HG03066 (cell line): ENCODE measurements at regions not wholly inside any gene's neighbourhood (a gene's known extent, or its start where the extent isn't known, plus 50 kb on each side); places are given as distances from the start of the nearest gene placed in this dataset.
"Not testable (repeated sequence)": the region's sequence is repeated elsewhere in the genome, so short reads cannot be mapped to it uniquely, and the experiment has no call there.

Experiments used
- ATAC-seq: cut with Tn5 transposase; IDR thresholded peaks from one replicate; pipeline ENCODE4 v1.9.1; 2021; ENCODE audit warnings: low read depth; ENCODE audit not compliant: unreplicated experiment

DNA sequence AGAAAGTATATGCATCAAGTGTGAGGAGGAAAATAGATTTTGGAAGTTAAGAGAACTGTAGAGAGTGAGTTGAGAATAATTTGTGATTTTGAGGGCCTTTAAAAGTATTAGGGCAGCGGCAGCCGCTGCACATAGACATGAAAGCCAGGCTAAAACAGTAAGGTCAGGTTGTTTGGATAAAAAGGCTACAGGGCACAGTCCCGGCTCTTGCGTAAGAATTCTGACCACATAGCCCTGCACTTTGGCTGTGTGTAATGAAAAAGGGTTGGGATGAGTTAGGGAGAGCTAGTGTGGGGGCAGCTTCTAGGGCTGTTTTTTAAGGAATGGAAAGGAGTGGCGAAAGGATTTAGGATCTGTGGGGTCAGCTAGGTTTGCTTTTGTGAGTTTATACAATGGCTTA, 130.8 kb downstream of the CCDC71L start:
- not testable (repeated sequence) for ATAC-seq

DNA sequence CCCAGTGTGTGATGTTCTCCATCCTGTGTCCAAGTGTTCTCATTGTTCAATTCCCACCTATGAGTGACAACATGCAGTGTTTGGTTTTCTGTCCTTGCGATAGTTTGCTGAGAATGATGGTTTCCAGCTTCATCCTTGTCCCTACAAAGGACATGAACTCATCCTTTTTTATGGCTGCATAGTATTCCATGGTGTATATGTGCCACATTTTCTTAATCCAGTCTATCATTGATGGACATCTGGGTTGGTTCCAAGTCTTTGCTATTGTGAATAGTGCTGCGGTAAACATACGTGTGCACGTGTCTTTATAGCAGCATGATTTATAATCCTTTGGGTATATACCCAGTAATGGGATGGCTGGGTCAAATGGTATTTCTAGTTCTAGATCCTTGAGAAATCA, 134.3 kb downstream of the CCDC71L start:
- ATAC-seq: not testable (repeated sequence)

DNA sequence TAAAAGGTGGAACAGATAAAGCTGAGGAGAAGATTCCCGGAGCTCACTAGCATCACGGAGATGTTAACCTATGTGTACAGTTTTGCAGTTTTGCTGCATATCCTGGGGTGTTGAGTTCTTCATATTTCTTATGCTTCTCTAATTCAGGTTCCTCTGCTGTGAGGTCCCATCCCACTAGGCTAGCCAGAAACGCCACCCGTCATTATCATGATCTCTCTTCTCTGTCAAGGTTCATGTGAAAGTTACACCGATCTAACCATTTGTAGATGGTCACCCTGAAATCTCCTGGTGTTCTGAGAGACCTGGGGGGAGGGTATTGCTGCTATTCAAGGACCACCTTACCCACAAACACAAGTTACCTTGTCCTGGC, 136.3 kb downstream of the CCDC71L start:
- no peak for ATAC-seq

DNA sequence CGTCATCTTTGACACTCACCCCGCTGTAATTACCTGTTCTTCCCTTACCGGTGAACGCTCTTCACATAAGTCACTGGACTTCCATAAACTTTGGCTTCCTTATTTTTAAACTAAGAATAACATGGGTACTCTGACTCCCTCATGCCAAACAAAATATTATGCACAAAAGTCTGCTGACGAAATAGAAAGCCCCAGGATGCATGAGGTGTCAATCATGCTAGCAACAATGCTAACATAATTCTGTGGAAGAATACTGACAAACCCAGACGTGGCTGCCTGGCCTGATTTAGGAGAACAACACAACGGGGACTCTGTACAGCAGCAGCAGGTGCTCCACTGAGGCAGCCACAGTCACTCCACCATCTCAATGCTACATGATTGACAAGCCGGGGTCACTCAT, 137.5 kb downstream of the CCDC71L start:
- no peak for ATAC-seq

DNA sequence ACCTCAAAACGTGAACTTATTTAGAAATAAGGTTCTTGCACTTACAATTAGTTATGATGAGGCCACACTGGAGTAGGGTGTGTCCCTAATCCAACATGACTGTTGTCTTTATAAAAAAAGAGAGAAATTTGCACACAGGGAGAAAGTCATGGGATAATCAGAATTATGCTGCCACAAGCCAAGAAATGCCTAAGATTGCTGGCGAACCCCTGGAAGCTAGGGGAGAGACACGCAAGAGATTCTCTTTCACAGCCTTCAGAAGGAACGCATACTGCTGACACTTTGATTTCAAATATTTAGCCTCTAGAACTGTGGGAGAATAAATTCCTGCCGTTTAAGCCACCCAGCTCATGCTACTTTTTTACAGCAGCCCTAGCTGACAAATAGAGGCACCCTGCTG, 138.3 kb downstream of the CCDC71L start:
- ATAC-seq: no peak

DNA sequence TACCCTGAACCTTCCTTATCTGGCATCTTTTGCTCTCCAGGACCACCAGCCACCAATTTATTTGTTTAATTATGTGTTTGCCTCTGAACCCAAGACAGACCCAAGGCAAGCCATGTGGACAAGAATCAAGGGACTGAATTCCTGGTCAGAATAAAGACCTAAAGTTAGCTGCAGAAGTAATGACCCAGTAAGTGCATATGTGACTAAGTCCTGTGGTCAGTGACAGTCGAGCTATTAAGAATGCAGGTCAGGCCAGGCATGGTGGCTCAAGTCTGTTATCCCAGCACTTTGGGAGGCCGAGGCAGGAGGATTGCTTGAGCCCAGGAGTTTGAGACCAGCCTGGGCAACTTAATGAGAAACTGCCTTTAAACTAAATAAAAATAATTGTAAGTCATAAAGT, 139.4 kb downstream of the CCDC71L start:
- no peak for ATAC-seq

DNA sequence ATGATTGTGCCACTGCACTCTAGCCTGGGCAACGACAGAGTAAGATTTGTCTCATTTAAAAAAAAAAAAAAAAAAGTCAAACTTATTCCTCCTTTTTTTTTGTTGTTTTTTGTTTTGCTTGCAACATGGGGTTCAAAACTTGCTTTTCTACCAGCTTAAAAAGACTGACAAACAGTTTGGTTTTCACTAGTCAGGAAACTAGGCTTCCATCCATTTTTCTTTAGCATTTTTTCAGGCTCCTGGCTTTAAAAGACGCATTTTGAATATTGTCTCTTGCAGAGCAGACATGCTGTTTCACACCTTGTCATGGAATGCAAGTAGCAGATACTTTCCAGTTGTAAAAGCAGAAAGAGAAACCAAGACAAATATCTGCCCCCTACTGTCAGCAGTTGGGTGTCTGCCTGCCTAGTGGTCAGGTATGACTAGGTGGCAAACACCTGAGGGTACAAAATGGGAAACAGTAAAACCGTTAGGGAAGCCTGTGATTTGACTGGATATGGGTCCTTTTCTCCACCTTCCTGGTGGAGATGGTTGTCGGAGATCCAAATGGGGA, 139.9 kb downstream of the CCDC71L start:
- no peak for ATAC-seq

DNA sequence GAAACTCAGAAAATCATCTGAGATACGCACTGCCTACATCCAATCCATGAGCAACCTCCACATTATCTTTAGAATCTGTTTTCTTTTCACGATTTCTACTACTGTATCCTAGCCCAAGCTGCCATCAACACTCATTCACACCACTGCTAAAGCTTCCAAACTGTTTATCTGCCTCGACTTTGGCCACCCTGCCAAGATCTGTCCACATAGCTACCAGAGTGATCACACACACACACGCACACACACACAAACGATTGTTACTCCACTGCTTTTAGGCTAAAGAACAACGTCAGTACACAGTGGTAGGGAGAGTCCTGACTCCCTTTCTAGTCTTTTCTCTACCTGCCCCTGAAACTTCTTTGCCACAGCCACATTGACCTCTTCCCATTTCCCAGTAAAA, 142.0 kb downstream of the CCDC71L start:
- ATAC-seq: no peak

DNA sequence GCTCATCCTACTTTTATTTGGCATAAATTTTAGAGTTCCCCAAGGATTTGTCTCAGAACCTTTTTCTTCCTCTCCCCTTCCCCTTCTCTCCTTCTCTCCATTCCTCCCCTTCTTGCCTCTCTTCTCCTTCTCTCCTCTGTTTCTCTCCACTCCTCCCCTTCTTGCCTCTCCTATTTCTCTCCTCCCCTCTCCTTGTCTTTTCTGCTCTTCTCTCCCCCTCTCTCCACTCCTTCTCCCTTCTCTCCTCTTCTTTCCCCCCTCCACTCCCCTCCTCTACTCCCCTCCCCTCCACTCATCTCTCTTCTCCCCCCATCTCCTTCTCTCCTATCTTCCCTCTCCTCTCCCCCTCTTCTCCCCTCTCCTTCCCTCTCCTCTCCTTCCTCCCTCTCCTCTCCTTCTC, 142.7 kb downstream of the CCDC71L start:
- ATAC-seq: no peak

DNA sequence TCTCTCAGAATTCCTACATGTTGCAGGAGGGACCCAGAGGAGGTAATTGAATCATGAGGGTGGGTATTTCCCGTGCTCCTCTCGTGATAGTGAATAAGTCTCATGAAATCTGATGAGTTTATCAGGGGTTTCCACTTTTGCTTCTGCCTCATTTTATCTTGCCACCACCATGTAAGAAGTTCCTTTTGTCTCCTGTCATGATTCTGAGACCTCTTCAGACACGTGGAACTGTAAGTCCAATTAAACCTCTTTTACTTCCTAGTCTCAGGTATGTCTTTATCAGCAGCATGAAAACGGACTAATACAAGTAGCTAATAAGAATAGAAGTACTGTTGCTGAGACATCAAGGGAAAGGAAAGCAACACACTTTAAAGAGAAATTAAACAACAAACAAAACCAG, 143.4 kb downstream of the CCDC71L start:
- no peak for ATAC-seq

DNA sequence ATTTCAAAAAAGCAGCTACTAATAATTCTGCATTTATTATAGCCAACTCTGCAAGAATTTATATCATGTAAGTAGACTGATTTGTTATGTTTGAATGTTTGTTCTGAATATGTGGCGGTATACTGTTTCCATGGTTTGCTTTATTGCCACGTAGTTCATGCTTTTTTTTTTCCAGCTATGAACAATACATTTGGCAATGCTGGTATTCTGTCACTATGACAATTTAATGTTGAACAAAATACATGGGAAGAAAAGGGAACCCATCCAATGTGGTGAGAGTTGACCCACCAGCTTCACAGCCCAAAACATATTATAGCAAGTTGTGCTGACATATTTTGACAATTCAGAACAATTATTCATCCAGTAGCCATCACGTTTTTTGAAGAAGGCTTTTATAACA, 145.6 kb downstream of the CCDC71L start:
- no peak for ATAC-seq

DNA sequence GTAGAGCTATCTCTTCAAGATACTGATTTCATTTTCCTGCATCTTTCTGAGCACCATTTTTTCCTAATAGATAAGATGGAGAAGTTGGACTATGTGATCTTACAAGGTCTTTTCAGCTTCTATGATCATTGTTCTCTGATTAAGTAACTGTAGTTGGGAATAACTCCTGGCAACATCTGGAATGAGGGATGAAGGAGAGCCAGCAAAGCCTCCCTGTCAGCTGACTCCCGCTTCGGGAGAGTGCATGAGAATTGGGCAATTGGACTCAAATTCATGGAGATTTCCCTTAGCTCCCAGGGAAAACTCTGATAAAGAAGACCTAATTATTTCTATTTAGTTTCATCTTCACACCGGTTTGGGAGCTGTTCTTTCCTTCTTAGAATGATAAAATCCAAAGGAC, 146.1 kb downstream of the CCDC71L start:
- ATAC-seq: no peak

DNA sequence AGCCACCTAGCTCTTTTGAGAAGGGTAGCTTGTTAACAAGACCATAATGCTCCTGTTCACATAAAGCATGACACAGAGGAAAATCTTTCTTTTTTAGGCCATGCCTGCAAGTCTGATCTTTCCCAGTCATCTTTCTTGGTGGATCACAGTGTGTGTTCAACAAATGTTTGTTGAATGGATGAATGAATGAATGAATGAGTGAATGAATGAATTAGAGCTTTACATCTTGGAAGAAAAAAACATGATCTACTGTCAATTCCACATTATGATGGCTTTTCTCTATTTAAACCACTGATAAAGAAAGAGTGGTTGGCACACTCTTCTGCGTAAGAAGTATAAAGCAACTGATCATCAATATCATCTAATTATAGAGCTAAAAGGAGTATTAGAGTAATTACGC, 148.7 kb downstream of the CCDC71L start:
- no peak for ATAC-seq

DNA sequence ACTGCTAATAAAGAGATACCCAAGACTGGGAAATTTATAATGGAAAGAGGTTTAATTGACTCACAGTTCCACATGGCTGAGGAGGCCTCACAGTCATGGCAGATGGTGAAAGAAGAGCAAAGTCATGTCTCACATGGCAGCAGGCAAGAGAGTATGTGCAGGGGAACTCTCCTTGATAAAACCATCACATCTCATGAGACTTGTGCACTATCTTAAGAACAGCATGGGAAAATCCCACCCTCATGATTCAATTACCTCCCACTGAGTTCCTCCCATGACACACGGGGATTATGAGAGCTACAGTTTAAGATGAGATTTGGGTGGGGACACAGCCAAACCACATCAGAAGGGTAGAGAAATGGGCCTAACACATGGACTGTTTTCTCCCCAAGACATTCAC, 156.3 kb downstream of the CCDC71L start:
- no peak for ATAC-seq

DNA sequence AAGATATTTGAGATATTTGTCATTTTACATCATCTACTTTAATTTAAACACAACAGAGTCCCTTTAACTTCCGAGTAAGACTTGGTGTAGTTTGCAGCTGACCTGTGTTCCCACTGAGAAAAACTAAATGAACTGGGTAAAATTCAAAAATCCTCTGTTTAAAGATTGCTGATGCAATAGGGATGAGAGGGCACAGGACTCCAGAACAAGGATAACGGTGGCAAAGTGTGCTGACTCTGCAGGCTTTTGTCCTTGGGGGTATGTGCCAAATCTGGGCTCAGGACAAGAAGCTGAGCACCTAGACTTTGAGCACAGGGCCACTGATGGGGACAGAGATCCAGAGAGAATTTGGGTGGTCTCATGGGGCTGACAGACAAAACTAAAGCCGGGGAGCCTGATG, 156.8 kb downstream of the CCDC71L start:
- ATAC-seq: no peak

DNA sequence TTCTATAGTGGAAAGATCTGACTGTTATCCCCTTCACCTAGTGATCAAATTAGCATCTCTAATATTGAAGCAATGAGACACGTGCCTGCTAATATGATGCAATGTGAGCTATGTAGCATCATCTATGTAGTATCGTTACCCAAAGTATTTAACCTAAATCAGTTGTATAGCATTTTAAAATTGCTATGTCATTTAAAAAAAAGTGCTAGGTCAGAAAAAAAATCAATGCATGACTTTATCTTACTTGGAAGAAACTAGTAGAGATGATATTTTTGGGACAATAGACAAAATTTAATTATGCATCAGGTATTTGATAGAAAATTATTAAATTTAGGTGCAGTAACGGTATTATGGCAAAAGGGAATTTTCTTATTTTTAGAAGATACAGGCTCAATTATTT, 157.3 kb downstream of the CCDC71L start:
- no peak for ATAC-seq

DNA sequence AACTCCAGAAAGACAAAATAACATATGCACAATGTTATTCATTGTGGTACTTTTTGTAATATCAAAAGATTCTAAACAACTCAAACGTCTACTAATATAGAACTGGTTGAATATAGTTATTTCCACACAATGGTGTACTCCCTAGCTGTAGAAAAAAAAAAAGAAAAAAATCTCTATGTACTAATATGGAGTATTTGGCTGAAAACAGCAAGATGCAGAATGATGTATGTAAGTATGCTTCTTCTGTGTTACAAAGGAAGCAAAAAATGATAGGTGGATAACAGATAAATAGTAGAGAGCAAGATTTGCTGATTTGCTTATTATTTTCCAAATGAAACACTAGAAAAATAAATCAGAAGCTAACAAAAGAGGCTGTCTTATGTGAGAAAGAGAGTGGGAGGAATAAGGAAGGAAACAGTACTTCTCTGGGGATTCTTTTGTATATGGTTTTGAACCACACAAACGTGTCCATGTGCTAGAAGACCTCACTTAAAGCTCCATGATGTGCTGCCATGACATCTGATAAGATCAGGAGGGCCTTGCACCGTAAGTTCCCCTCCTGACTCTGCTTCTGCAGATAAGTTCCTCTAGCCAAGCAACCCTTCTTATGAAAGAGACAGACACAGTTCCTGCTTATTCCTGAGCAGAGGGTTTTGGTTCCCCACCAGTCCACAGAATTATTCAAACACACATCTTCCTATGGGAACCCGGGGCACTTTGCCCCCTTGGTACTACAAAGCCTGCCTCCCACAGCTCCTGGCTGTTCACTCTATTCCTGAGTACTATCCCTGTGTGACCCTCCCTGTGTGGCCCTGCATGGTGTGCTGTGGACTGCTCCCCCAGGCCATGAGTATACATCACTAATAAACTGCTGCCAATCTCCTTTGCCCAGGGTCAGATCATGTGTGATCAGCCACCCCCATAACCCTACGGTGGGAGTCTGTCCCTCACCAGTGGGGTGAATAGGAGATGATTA, 159.1 kb downstream of the CCDC71L start:
- no peak for ATAC-seq

DNA sequence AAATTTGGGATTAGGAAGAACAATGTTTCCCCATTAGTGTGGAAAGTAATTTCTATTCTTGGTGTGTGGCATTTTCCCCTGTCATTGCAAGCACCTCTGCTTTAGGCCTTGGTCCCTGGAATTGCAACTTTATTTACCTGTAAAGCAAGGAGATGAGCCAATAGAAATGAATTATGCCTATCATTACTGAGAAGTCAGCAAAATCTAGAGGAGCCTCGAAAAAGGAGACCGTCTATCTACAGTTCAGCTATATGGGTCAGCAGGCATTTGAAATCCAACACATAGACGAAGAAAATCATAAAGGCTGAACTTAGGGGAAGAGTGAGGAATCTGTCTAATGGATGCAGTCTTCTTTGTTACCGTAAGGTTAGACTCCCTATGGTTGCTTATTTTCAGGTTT, 161.1 kb downstream of the CCDC71L start:
- ATAC-seq: no peak

DNA sequence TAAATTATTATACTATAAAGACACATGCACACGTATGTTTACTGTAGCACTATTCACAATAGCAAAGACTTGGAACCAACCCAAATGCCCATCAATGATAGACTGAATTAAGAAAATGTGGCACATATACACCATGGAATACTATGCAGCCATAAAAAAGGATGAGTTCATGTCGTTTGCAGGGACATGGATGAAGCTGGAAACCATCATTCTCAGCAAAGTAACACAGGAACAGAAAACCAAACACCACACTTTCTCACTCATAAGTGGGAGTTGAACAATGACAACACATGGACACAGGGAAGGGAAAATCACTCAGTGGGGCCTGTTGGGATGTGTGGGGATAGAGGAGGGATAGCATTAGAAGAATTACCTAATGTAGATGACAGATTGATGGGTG, 163.0 kb downstream of the CCDC71L start:
- not testable (repeated sequence) for ATAC-seq

DNA sequence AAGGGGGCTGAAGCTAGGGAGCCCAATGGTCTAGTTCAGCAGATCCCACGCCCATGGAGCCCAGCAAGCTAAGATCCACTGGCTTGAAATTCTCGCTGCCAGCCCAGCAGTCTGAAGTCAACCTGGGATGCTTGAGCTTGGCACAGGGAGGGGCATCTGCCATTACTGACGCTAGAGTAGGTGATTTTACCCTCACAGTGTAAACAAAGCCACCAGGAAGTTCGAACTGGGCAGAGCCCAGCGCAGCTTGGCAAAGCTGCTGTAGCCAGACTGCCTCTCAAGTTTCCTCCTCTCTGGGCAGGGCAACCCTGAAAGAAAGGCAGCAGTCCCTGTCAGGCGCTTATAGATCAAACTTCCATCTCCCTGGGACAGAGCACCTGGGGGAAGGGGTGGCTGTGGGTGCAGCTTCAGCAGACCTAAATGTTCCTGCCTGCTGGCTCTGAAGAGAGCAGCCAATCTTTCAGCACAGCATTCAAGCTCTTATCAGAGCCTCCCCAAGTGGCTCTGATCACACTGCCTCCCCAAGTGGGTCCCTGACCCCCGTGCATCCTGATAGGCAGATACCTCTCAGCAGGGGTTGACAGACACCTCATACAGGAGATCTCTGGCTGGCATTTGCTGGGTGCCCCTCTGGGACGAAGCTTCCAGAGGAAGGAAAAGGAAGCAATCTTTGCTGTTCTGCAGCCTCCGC, 167.8 kb downstream of the CCDC71L start:
- no peak for ATAC-seq

DNA sequence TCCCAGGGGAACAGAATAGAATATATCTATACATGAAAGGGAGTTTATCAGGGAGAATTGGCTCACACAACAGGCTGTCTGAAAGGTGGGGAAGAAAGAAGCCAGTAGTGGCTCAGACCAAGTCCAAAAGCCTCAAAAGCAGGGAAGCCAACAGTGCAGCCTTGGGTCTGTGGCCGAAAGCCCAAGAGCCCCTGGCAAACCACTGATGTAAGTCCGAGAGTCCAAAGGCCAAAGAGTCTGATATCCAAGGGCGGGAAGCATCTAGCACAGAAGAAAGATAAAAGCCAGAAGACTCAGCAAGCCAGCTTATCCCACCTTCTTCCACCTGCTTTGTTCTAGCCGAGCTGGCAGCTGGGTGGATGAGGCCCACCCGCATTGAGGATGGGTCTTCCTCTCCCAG, 172.5 kb downstream of the CCDC71L start:
- no peak for ATAC-seq

DNA sequence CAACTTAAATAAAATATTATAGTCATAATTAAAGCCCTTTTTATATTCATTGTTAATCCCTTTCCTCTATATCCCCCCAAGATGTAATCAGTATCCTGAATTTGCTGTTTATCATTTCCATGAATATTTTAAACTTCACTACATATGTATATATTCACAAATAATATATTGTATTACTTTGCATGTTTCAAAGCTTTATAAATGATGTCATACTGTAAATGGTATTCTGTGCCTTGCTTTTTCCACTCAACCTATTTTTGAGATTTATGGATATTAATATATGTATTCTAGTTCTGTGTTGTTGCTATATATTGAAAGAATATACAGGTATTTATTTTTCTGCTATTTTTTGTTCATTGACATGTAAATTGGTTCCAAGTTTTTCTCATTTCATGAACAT, 173.1 kb downstream of the CCDC71L start:
- ATAC-seq: no peak
